BE2C (cell line): ENCODE measurements at regions not wholly inside any gene's neighbourhood (a gene's known extent, or its start where the extent isn't known, plus 50 kb on each side); places are given as distances from the start of the nearest gene placed in this dataset.

ENCODE experiments used
- DNase-seq: peaks from one replicate; pipeline ENCODE4 v3.0.0-alpha.2; 2020
- H3K27me3 ChIP-seq: fragments of 250-450 bp; sonication (Bioruptor Pico); 2 replicates; pipeline ENCODE4 v1.5.1; 2020; ENCODE audit warnings: mild to moderate bottlenecking
- H3K36me3 ChIP-seq: fragments of 250-450 bp; sonication (Bioruptor Pico); 2 replicates; pipeline ENCODE4 v1.5.1; 2020; ENCODE audit warnings: mild to moderate bottlenecking
- H3K4me1 ChIP-seq: fragments of 250-450 bp; sonication (Bioruptor Pico); 2 replicates; pipeline ENCODE4 v1.5.1; 2020
- H3K4me3 ChIP-seq: 2 replicates; pipeline ENCODE4 v1.5.1; 2011; ENCODE audit warnings: low read depth, low read length
- H3K9me3 ChIP-seq: fragments of 250-450 bp; sonication (Bioruptor Pico); 2 replicates; pipeline ENCODE4 v1.5.1; 2020
- TF ChIP-seq, protein P1 (sequence below): IDR thresholded peaks from 2 replicates; pipeline ENCODE4 v1.5.1; 2012; ENCODE audit warnings: mild to moderate bottlenecking, low read depth, low read length

DNA sequence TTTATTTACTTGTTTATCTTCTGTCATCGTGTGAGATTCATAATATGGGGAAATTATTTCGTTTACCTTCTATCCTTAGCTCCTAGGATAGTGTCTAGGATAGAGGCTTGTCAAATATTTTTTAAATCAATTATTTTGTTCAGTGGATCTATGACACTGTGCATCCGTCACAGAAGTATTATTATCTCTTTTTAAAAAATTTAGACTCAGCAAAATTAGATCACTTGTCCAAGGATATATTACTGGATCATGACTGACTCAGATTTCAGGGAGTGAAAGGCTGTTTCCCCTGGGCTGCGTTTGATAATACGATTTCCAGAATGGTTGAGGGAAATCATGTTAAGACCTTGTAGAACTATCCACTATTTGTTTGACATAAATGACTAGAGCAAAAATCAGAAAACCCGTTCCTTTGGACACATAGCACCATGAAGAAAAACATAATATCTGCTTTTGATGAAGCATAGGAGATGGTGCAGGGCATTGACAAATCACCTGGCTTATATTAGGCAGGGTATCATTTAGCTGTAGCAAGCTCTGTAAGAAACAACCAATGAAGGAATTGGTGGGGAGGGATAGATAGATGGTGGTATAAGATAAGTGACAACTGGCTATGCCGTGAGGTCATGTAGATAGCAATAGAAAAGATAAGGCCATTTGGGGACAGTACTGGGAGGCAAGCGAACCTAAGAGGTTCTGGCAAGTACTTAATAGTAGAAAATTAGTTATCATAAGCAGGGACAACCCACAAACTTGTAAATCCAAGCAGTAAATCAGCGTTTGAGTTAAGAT lies 465.2 kb upstream of the MAN1A1 start:
- Histone ChIP-seq H3K4me3 (no peak overlapping the region), H3K36me3 (no peaks in the 10 kb centered on the region), H3K9me3 (no peaks in the 10 kb centered on the region; the same call in 1 of the 2 replicates), H3K4me1 (no peaks in the 10 kb centered on the region), H3K27me3 (no peaks in the 10 kb centered on the region)
- DNase-seq = no peak
- TF ChIP-seq, protein P1, sequence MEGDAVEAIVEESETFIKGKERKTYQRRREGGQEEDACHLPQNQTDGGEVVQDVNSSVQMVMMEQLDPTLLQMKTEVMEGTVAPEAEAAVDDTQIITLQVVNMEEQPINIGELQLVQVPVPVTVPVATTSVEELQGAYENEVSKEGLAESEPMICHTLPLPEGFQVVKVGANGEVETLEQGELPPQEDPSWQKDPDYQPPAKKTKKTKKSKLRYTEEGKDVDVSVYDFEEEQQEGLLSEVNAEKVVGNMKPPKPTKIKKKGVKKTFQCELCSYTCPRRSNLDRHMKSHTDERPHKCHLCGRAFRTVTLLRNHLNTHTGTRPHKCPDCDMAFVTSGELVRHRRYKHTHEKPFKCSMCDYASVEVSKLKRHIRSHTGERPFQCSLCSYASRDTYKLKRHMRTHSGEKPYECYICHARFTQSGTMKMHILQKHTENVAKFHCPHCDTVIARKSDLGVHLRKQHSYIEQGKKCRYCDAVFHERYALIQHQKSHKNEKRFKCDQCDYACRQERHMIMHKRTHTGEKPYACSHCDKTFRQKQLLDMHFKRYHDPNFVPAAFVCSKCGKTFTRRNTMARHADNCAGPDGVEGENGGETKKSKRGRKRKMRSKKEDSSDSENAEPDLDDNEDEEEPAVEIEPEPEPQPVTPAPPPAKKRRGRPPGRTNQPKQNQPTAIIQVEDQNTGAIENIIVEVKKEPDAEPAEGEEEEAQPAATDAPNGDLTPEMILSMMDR = no peak

DNA sequence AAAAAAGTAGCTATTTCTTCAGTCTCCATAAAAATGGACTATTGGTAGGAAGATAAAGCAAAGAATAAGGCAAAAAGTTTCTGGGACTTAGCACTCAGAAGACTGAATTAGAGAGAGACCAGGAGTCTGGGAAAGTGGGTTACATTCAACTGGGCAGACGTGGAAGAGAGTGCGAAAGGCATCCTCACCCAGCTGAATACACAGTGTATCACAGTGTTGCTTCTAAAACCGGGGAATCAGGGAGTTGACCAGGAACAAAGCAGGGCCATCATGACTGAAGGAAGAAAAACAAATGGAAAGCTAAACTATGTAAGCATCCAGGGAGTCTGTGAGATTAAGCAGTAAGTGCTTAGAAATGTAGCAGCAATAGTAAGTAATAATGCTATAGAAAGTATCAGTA lies 452.9 kb upstream of the MAN1A1 start:
- no peaks in the 10 kb centered on the region for H3K4me1 ChIP-seq
- DNase-seq = no peak
- H3K9me3 ChIP-seq = no peaks in the 10 kb centered on the region
- H3K4me3 ChIP-seq = no peak overlapping the region
- H3K36me3 ChIP-seq = no peaks in the 10 kb centered on the region
- TF ChIP-seq, protein P1 = no peak
- no peaks in the 10 kb centered on the region for H3K27me3 ChIP-seq

GRCh38 chr6:119801056-119801455 lies 451.5 kb upstream of the MAN1A1 start:
- DNase-seq = no peak
- no peaks in the 10 kb centered on the region for H3K9me3 ChIP-seq
- H3K4me1 ChIP-seq = no peaks in the 10 kb centered on the region
- TF ChIP-seq, protein P1 = no peak
- no peak overlapping the region for H3K4me3 ChIP-seq
- H3K27me3 ChIP-seq = no peaks in the 10 kb centered on the region
- no peaks in the 10 kb centered on the region for H3K36me3 ChIP-seq

DNA sequence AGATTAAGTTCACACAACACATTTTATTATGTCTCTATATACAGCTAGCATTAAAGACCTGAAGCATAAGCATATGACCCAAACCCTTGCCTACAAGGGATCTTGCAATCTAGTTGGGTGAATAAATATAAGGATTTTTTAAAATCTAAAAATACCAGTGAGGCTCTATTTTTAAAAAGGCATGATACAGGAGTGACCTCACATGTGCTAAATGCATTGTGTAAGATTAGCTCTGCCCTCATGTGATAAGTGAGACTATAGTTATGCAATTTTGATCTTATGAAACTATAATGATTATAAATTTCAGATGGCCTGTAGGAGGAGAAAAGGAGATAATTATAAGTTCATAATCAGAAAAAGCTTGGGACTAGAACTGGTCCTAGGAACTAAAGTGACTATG lies 451.0 kb upstream of the MAN1A1 start:
- H3K4me1 ChIP-seq = no peaks in the 10 kb centered on the region

GRCh38 chr6:119799596-119800509 lies 450.3 kb upstream of the MAN1A1 start:
- Histone ChIP-seq H3K36me3 (no peaks in the 10 kb centered on the region), H3K27me3 (no peaks in the 10 kb centered on the region), H3K4me1 (no peaks in the 10 kb centered on the region), H3K4me3 (no peak overlapping the region), H3K9me3 (no peaks in the 10 kb centered on the region)
- DNase-seq = no peak
- TF ChIP-seq, protein P1 = no peak

More for the DNA sequence above, 451.0 kb upstream of the MAN1A1 start:
- no peaks in the 10 kb centered on the region for H3K27me3 ChIP-seq
- DNase-seq = no peak
- no peaks in the 10 kb centered on the region for H3K36me3 ChIP-seq
- TF ChIP-seq, protein P1 = no peak
- no peak overlapping the region for H3K4me3 ChIP-seq
- H3K9me3 ChIP-seq = no peaks in the 10 kb centered on the region
